RWPE1 (cell line): ENCODE measurements at regions not wholly inside any gene's neighbourhood (a gene's known extent, or its start where the extent isn't known, plus 50 kb on each side); places are given as distances from the start of the nearest gene placed in this dataset.

ENCODE experiments used
- CTCF ChIA-PET: fragments of 350-600 bp; sonication (Branson Sonifier 250); formaldehyde crosslinking; extraction: SDS; loops from one replicate; lab custom pipeline; 2021; lab: Yijun Ruan, JAX
- POLR2A ChIA-PET: fragments of 400-600 bp; formaldehyde crosslinking; extraction: SDS; loops from one replicate; lab custom pipeline; 2020; ENCODE audit warnings: antibody characterized with exemption; ENCODE audit not compliant: low non-redundant PET; lab: Yijun Ruan, JAX
- DNase-seq: peaks from one replicate; pipeline ENCODE4 v3.0.0; 2012; ENCODE audit warnings: low spot score
- H3K27ac ChIP-seq: fragments of 450-650 bp; 2 replicates; pipeline ENCODE4 v1.5.1; 2017
- CTCF ChIP-seq: fragments of 450-650 bp; conservative IDR thresholded peaks from 2 replicates; pipeline ENCODE4 v1.5.1; 2017; ENCODE audit warnings: low read depth, mild to moderate bottlenecking

- ChIA-PET CTCF (no interaction called here), POLR2A (no interaction called here)
- no peak for DNase-seq
- H3K27ac ChIP-seq = no peak overlapping the region
- no peak for TF ChIP-seq CTCF
These were observed 54.9 kb upstream of the ATP12A start for GRCh38 chr13:24625331-24625731.

GRCh38 chr13:24625870-24626849, 54.0 kb upstream of the ATP12A start:
- H3K27ac ChIP-seq = no peak overlapping the region
- DNase-seq = no peak
- CTCF ChIA-PET = interaction anchor here (0.6 to 1.1 kb wide), 2 partner anchors 20 to 28 kb away, joined by 4 to 6 read pairs; no protein-coding TSS in a partner anchor
- POLR2A ChIA-PET = no interaction called here
- TF ChIP-seq CTCF = no peak

GRCh38 chr13:24627090-24627714, 53.0 kb upstream of the ATP12A start:
- peak; percentile 37 for DNase-seq
- ChIA-PET CTCF (interaction anchor here (0.5 to 1.1 kb wide), 3 partner anchors 14 to 27 kb away, joined by 4 to 6 read pairs (median 4); no protein-coding TSS in a partner anchor), POLR2A (no interaction called here)
- H3K27ac ChIP-seq = no peak overlapping the region
- peak; percentile 42 for TF ChIP-seq CTCF

GRCh38 chr13:24627946-24628345, 52.3 kb upstream of the ATP12A start:
- DNase-seq = no peak
- ChIA-PET CTCF (interaction anchor here (0.5 kb wide), 1 partner anchor 14 kb away, joined by 4 read pairs; no protein-coding TSS in a partner anchor), POLR2A (no interaction called here)
- no peak for TF ChIP-seq CTCF
- no peak overlapping the region for H3K27ac ChIP-seq

GRCh38 chr13:24629320-24629719, 50.9 kb upstream of the ATP12A start:
- no peak for DNase-seq
- TF ChIP-seq CTCF = no peak
- CTCF ChIA-PET = no interaction called here
- POLR2A ChIA-PET = no interaction called here
- no peak overlapping the region for H3K27ac ChIP-seq

GRCh38 chr13:24630121-24630520, 50.1 kb upstream of the ATP12A start:
- ChIA-PET POLR2A (no interaction called here), CTCF (no interaction called here)
- H3K27ac ChIP-seq = no peak overlapping the region
- no peak for DNase-seq
- no peak for TF ChIP-seq CTCF
